ENCODE measurements at regions not wholly inside any gene's neighbourhood (a gene's known extent, or its start where the extent isn't known, plus 50 kb on each side); places are given as distances from the start of the nearest gene placed in this dataset.

DNA sequence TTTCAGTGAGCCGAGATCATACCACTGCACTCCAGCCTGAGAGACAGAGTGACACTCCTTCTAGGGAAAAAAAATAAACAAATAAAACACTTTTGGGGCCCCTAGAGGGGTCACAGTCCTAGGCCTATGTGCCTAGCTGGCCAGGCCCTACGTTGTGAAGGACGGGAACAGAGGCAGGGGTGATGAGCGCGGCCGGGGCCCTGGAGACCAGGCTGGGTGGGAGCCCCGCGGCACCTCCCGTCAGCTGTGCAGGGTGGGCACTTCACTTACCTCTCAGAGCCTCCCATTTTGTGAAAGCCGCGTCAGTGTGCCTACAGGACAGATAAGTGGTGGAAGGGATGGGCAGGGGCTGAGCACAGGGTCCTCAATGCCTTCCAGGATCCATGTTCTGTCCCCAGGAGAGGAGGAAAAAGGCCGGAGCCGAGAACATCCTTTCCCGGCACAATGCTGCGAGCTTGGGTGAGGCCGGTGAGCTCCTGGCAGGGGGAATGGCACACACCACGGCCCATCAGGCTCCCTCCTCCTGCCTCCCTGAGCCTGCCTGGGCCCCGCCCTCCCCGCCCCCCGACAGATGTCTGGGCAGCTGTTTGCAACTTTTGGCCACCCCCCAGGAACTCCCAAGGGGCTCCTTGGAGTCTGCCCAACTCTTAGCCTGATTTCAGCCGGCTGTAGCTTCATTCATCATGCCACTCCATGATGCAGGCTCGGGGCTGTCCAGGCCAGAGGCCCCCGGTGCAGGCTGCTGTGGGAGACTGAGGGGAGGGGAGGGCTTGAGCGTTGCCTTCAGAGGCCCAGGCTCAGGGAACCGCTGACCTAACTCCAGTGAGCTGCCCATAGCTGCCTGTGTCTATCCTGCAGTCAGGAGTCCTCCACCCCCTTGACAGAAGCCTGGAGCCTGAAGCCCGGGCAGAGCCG, 196.5 kb downstream of the TFCP2L1 start (continued):
- TF ChIP-seq, protein P1, sequence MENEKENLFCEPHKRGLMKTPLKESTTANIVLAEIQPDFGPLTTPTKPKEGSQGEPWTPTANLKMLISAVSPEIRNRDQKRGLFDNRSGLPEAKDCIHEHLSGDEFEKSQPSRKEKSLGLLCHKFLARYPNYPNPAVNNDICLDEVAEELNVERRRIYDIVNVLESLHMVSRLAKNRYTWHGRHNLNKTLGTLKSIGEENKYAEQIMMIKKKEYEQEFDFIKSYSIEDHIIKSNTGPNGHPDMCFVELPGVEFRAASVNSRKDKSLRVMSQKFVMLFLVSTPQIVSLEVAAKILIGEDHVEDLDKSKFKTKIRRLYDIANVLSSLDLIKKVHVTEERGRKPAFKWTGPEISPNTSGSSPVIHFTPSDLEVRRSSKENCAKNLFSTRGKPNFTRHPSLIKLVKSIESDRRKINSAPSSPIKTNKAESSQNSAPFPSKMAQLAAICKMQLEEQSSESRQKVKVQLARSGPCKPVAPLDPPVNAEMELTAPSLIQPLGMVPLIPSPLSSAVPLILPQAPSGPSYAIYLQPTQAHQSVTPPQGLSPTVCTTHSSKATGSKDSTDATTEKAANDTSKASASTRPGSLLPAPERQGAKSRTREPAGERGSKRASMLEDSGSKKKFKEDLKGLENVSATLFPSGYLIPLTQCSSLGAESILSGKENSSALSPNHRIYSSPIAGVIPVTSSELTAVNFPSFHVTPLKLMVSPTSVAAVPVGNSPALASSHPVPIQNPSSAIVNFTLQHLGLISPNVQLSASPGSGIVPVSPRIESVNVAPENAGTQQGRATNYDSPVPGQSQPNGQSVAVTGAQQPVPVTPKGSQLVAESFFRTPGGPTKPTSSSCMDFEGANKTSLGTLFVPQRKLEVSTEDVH (IDR thresholded peaks at IDR 0.05; ENCODE audit: low read depth, partially characterized antibody) = no peak
- TF ChIP-seq YBX1 (IDR thresholded peaks at IDR 0.05) = no peak

DNA sequence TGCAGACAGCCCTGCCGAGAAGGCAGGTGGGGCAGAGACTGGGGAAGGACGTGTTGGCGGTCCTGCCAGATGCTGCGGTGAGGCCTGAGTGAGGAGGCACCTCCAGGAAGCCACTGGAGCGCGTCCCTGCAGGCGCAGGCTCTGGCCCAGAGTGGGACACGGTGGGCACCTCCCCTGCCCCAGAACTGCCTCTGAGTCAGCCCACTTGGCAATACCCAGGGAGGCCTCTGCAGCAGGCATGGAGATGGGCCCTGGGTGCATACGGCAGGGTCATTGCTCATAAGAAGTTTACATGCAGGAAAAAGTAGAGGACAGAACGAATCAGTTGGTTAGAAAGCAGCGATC, 195.9 kb downstream of the TFCP2L1 start:
- TF ChIP-seq CREM (IDR thresholded peaks at IDR 0.05; ENCODE audit: low read depth) (no peak), POLR2A (IDR thresholded peaks at IDR 0.05; ENCODE audit: low read depth, low read length) (no peak), STAT3 (IDR thresholded peaks at IDR 0.05; ENCODE audit: low read depth, low read length) (no peak), ZNF384 (IDR thresholded peaks at IDR 0.05; ENCODE audit: borderline replicate concordance, low read depth, low read length) (no peak), TARDBP (IDR thresholded peaks at IDR 0.05; ENCODE audit: borderline replicate concordance) (no peak), IKZF1 (conservative IDR thresholded peaks at IDR 0.05) (no peak)
- TF ChIP-seq, protein P2, sequence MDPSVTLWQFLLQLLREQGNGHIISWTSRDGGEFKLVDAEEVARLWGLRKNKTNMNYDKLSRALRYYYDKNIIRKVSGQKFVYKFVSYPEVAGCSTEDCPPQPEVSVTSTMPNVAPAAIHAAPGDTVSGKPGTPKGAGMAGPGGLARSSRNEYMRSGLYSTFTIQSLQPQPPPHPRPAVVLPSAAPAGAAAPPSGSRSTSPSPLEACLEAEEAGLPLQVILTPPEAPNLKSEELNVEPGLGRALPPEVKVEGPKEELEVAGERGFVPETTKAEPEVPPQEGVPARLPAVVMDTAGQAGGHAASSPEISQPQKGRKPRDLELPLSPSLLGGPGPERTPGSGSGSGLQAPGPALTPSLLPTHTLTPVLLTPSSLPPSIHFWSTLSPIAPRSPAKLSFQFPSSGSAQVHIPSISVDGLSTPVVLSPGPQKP (IDR thresholded peaks at IDR 0.05; ENCODE audit: low read depth, low read length) = no peak
- TF ChIP-seq, protein P3, sequence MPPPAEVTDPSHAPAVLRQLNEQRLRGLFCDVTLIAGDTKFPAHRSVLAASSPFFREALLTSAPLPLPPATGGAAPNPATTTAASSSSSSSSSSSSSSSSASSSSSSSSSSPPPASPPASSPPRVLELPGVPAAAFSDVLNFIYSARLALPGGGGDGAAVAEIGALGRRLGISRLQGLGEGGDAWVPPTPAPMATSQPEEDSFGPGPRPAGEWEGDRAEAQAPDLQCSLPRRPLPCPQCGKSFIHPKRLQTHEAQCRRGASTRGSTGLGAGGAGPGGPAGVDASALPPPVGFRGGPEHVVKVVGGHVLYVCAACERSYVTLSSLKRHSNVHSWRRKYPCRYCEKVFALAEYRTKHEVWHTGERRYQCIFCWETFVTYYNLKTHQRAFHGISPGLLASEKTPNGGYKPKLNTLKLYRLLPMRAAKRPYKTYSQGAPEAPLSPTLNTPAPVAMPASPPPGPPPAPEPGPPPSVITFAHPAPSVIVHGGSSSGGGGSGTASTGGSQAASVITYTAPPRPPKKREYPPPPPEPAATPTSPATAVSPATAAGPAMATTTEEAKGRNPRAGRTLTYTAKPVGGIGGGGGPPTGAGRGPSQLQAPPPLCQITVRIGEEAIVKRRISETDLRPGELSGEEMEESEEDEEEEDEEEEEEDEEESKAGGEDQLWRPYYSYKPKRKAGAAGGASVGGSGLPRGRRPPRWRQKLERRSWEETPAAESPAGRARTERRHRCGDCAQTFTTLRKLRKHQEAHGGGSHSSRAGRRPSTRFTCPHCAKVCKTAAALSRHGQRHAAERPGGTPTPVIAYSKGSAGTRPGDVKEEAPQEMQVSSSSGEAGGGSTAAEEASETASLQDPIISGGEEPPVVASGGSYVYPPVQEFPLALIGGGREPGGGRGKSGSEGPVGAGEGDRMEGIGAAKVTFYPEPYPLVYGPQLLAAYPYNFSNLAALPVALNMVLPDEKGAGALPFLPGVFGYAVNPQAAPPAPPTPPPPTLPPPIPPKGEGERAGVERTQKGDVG (CRISPR knock-in tag; IDR thresholded peaks at IDR 0.05) = no peak
- TF ChIP-seq, protein P4, sequence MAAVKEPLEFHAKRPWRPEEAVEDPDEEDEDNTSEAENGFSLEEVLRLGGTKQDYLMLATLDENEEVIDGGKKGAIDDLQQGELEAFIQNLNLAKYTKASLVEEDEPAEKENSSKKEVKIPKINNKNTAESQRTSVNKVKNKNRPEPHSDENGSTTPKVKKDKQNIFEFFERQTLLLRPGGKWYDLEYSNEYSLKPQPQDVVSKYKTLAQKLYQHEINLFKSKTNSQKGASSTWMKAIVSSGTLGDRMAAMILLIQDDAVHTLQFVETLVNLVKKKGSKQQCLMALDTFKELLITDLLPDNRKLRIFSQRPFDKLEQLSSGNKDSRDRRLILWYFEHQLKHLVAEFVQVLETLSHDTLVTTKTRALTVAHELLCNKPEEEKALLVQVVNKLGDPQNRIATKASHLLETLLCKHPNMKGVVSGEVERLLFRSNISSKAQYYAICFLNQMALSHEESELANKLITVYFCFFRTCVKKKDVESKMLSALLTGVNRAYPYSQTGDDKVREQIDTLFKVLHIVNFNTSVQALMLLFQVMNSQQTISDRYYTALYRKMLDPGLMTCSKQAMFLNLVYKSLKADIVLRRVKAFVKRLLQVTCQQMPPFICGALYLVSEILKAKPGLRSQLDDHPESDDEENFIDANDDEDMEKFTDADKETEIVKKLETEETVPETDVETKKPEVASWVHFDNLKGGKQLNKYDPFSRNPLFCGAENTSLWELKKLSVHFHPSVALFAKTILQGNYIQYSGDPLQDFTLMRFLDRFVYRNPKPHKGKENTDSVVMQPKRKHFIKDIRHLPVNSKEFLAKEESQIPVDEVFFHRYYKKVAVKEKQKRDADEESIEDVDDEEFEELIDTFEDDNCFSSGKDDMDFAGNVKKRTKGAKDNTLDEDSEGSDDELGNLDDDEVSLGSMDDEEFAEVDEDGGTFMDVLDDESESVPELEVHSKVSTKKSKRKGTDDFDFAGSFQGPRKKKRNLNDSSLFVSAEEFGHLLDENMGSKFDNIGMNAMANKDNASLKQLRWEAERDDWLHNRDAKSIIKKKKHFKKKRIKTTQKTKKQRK (IDR thresholded peaks at IDR 0.05; ENCODE audit: low read depth, low read length) = no peak
- no peak overlapping the region for H3K9ac ChIP-seq (ENCODE audit: control insufficient read depth, insufficient read depth, low read length)
- H2AFZ ChIP-seq (ENCODE audit: control insufficient read depth, low read depth, low read length) = no peak overlapping the region
- intact Hi-C loops (cut with micrococcal nuclease; ENCODE audit: unreplicated experiment) (no loop called here), in situ Hi-C loops (cut with MboI) (loop anchor here (25.0 kb wide), 1 partner anchor 623 kb away; no protein-coding TSS in a partner anchor)
- ATAC-seq (no peak), FAIRE-seq (no peak), DNase-seq (ENCODE audit: low read depth, low spot score) (no peak)
- no peaks in the 10 kb centered on the region for H3K27me3 ChIP-seq (replicated peaks in 1 of 2; ENCODE audit: control insufficient read depth in 2 of 2, insufficient read depth in 2 of 2, low read length in 1 of 2)
- H3K9me3 ChIP-seq (replicated peaks; ENCODE audit: control insufficient read depth, insufficient read depth, low read length) = no peaks in the 10 kb centered on the region
- no peaks in the 10 kb centered on the region for H3K79me2 ChIP-seq (ENCODE audit: control insufficient read depth, insufficient read depth, low read length)
- ChIA-PET RAD21 (ENCODE audit: unreplicated experiment) (interaction anchor here (0.6 kb wide), 1 partner anchor 61 kb away, joined by 3 read pairs; no protein-coding TSS in a partner anchor), POLR2A (no interaction called here), SMC1A (ENCODE audit: uncharacterized antibody, unreplicated experiment) (no interaction called here), CTCF (interaction anchor here (1.4 to 2.0 kb wide), 2 partner anchors 9 to 15 kb away, joined by 4 to 8 read pairs; no protein-coding TSS in a partner anchor)
- no peak overlapping the region for H3K27ac ChIP-seq (ENCODE audit: control insufficient read depth, insufficient read depth)
- H4K20me1 ChIP-seq (ENCODE audit: control insufficient read depth, insufficient read depth) = no peaks in the 10 kb centered on the region
- no peaks in the 10 kb centered on the region for H3K4me1 ChIP-seq (ENCODE audit: control insufficient read depth, insufficient read depth, low read length)
- no peak overlapping the region for H3K4me2 ChIP-seq (ENCODE audit: control insufficient read depth, insufficient read depth)
- BruUV-seq (replicated peaks) = no TSS peak
- no peaks in the 10 kb centered on the region for H3K36me3 ChIP-seq (ENCODE audit: control insufficient read depth in 2 of 2, insufficient read depth in 2 of 2, low read length in 1 of 2)
- WGBS (ENCODE audit: insufficient coverage, insufficient replicate concordance, low lambda C conversion rate, missing lambda C conversion rate) = 57% methylated on average over 11 of the region's 11 CpGs
- H3K4me3 ChIP-seq = no peak overlapping the region
